SK-N-SH (cell line): ENCODE measurements at regions not wholly inside any gene's neighbourhood (a gene's known extent, or its start where the extent isn't known, plus 50 kb on each side); places are given as distances from the start of the nearest gene placed in this dataset.

Experiments used
- CTCF ChIA-PET: fragments of 300-600, 350-600 bp; formaldehyde crosslinking; extraction: SDS; loops from one replicate; lab custom pipeline; 2021; lab: Yijun Ruan, JAX
- POLR2A ChIA-PET: fragments of 350-600 bp; sonication (Branson Sonifier 250); formaldehyde crosslinking; extraction: SDS; loops from one replicate; lab custom pipeline; 2020; ENCODE audit warnings: antibody characterized with exemption, inconsistent platforms; lab: Yijun Ruan, JAX
- DNase-seq: peaks from one replicate; pipeline ENCODE4 v3.0.0; 2012
- H2AFZ ChIP-seq: fragments of 200-600 bp; sonication (generic); 2 replicates; pipeline ENCODE4 v1.8.1; 2016; ENCODE audit warnings: antibody characterized with exemption, mild to moderate bottlenecking, low read depth
- H3F3A ChIP-seq: fragments of 200-600 bp; sonication (generic); replicated peaks from 2 replicates; pipeline ENCODE3; 2016; ENCODE audit warnings: antibody characterized with exemption, mild to moderate bottlenecking; ENCODE audit not compliant: insufficient read depth
- H3K27ac ChIP-seq, 2 experiments: fragments of 200-500 bp in 1 of 2; fragments of 200-600 bp in 1 of 2; sonication (Bioruptor generic) in 1 of 2; sonication (generic), shearing (Covaris generic) in 1 of 2; 2 replicates each; pipeline versions ENCODE4 v1.5.1 to v1.6.1; 2014 to 2016; ENCODE audit warnings: low read depth in 2 of 2, inconsistent platforms in 1 of 2, low read length in 1 of 2, mild to moderate bottlenecking in 1 of 2, mixed read lengths in 1 of 2
- H3K27me3 ChIP-seq: fragments of 200-600 bp; sonication (generic), shearing (Covaris generic); 2 replicates; pipeline ENCODE4 v1.6.1; 2016; ENCODE audit warnings: mixed run types; ENCODE audit not compliant: insufficient read depth
- H3K36me3 ChIP-seq, 2 experiments: fragments of 200-500 bp in 1 of 2; fragments of 200-600 bp in 1 of 2; sonication (Bioruptor generic) in 1 of 2; sonication (generic) in 1 of 2; replicated peaks in 1 of 2; 2 replicates each; pipeline versions ENCODE3 to v1.5.1; 2014 to 2016; ENCODE audit warnings: low read length in 1 of 2, mild to moderate bottlenecking in 1 of 2; ENCODE audit not compliant: insufficient read depth in 2 of 2, control insufficient read depth in 1 of 2
- H3K4me1 ChIP-seq, 2 experiments: fragments of 200-500 bp in 1 of 2; fragments of 200-600 bp in 1 of 2; sonication (Bioruptor generic) in 1 of 2; sonication (generic), shearing (Covaris generic) in 1 of 2; 2 replicates each; pipeline versions ENCODE4 v1.5.1 to v1.6.1; 2014 to 2016; ENCODE audit warnings: low read depth in 1 of 2, low read length in 1 of 2, mixed run types in 1 of 2; ENCODE audit not compliant: insufficient read depth in 2 of 2, control insufficient read depth in 1 of 2
- H3K4me2 ChIP-seq: fragments of 200-600 bp; sonication (generic), shearing (Covaris generic); 2 replicates; pipeline ENCODE4 v1.6.1; 2017; ENCODE audit warnings: mixed run types
- H3K4me3 ChIP-seq, 2 experiments: fragments of 200-500 bp in 1 of 2; fragments of 200-600 bp in 1 of 2; sonication (Bioruptor generic) in 1 of 2; sonication (generic), shearing (Covaris generic) in 1 of 2; 2 replicates each; pipeline versions ENCODE4 v1.5.1 to v1.8.1; 2014 to 2016; ENCODE audit warnings: low read depth in 2 of 2, inconsistent platforms in 1 of 2, low read length in 1 of 2, mild to moderate bottlenecking in 1 of 2, mixed read lengths in 1 of 2, moderate library complexity in 1 of 2
- H3K79me2 ChIP-seq: fragments of 200-600 bp; sonication (generic); 2 replicates; pipeline ENCODE4 v1.8.1; 2017; ENCODE audit warnings: mild to moderate bottlenecking; ENCODE audit not compliant: insufficient read depth
- H3K9ac ChIP-seq: fragments of 200-600 bp; sonication (generic); 2 replicates; pipeline ENCODE4 v1.6.1; 2017; ENCODE audit warnings: mixed run types
- H3K9me2 ChIP-seq: fragments of 200-600 bp; sonication (generic); 2 replicates; pipeline ENCODE4 v1.6.1; 2017; ENCODE audit warnings: mixed run types
- H3K9me3 ChIP-seq: fragments of 200-600 bp; sonication (generic); 2 replicates; pipeline ENCODE4 v1.6.1; 2017; ENCODE audit warnings: mixed run types, mild to moderate bottlenecking, moderate library complexity
- H4K20me1 ChIP-seq: fragments of 200-600 bp; sonication (generic); 2 replicates; pipeline ENCODE4 v1.6.1; 2017; ENCODE audit warnings: mild to moderate bottlenecking, mixed run types; ENCODE audit not compliant: insufficient read depth
- CHD2 ChIP-seq: fragments of 150-350 bp; IDR thresholded peaks from 2 replicates; pipeline ENCODE4 v1.6.1; 2018; ENCODE audit warnings: low read length; ENCODE audit not compliant: partially characterized antibody
- ELF1 ChIP-seq: IDR thresholded peaks from 2 replicates; pipeline ENCODE4 v1.4.0; 2012
- EP300 ChIP-seq, 2 experiments: IDR thresholded peaks; 2 replicates each; pipeline versions ENCODE4 v1.4.0 to v1.6.1; 2012; ENCODE audit warnings: borderline replicate concordance in 1 of 2, low read depth in 1 of 2, low read length in 1 of 2
- FOSL2 ChIP-seq: IDR thresholded peaks from 2 replicates; pipeline ENCODE4 v1.4.0; 2012; ENCODE audit warnings: low read depth, mild to moderate bottlenecking, moderate library complexity, borderline replicate concordance
- GATA2 ChIP-seq: sonication (generic); formaldehyde crosslinking; IDR thresholded peaks from 2 replicates; pipeline ENCODE4 v1.5.0; 2020; ENCODE audit warnings: mild to moderate bottlenecking, missing genetic modification reagents
- IRF3 ChIP-seq: fragments of 150-350 bp; IDR thresholded peaks from 2 replicates; pipeline ENCODE4 v1.6.1; 2016; ENCODE audit warnings: mild to moderate bottlenecking, low read depth, low read length
- JUND ChIP-seq: IDR thresholded peaks from 2 replicates; pipeline ENCODE4 v1.4.0; 2012
- MAX ChIP-seq: IDR thresholded peaks from 2 replicates; pipeline ENCODE4 v1.4.0; 2012; ENCODE audit warnings: low read depth
- MEF2A ChIP-seq: IDR thresholded peaks from 2 replicates; pipeline ENCODE4 v1.4.0; 2012; ENCODE audit warnings: low read depth, borderline replicate concordance
- NFIC ChIP-seq: IDR thresholded peaks from 2 replicates; pipeline ENCODE4 v1.4.0; 2012; ENCODE audit warnings: borderline replicate concordance
- NRF1 ChIP-seq: IDR thresholded peaks from 2 replicates; pipeline ENCODE4 v1.6.1; 2012; ENCODE audit warnings: low read depth, mild to moderate bottlenecking, low read length
- RAD21 ChIP-seq: IDR thresholded peaks from 2 replicates; pipeline ENCODE4 v1.6.1; 2012; ENCODE audit warnings: mild to moderate bottlenecking, low read length
- RCOR1 ChIP-seq: fragments of 150-350 bp; IDR thresholded peaks from 2 replicates; pipeline ENCODE4 v1.6.1; 2017; ENCODE audit warnings: antibody characterized with exemption, low read length
- RFX5 ChIP-seq: IDR thresholded peaks from 2 replicates; pipeline ENCODE4 v1.6.1; 2012; ENCODE audit warnings: mild to moderate bottlenecking, improper control_type of control experiment, low read length
- RXRA ChIP-seq: IDR thresholded peaks from 2 replicates; pipeline ENCODE4 v1.4.0; 2012; ENCODE audit warnings: low read depth, mild to moderate bottlenecking, borderline replicate concordance
- SMC3 ChIP-seq: IDR thresholded peaks from 2 replicates; pipeline ENCODE4 v1.6.1; 2012; ENCODE audit warnings: low read depth, low read length, improper control_type of control experiment
- TAF1 ChIP-seq: IDR thresholded peaks from 2 replicates; pipeline ENCODE4 v1.6.1; 2012; ENCODE audit warnings: low read depth, mild to moderate bottlenecking, low read length, moderate library complexity, borderline replicate concordance
- TCF12 ChIP-seq: IDR thresholded peaks from 2 replicates; pipeline ENCODE4 v1.4.0; 2012
- USF1 ChIP-seq: IDR thresholded peaks from 2 replicates; pipeline ENCODE4 v1.4.0; 2012; ENCODE audit warnings: low read depth, borderline replicate concordance
- YY1 ChIP-seq: IDR thresholded peaks from 2 replicates; pipeline ENCODE4 v1.4.0; 2012; ENCODE audit warnings: low read depth, mild to moderate bottlenecking
- ZBTB33 ChIP-seq: IDR thresholded peaks from 2 replicates; pipeline ENCODE4 v1.4.0; 2012; ENCODE audit warnings: low read depth, borderline replicate concordance
- WGBS: methylation state at CpG from one replicate; pipeline ENCODE4 v1.1.6; 2017; ENCODE audit warnings: low lambda C conversion rate; 5-methylcytosine and 5-hydroxymethylcytosine counted together

- Histone ChIP-seq H2AFZ (no peak overlapping the region), H3K4me1 (no peaks in the 10 kb centered on the region), H4K20me1 (no peaks in the 10 kb centered on the region), H3K9me2 (no peaks in the 10 kb centered on the region), H3K27me3 (no peaks in the 10 kb centered on the region), H3K27ac (no peak overlapping the region), H3K36me3 (no peaks in the 10 kb centered on the region), H3K4me2 (no peak overlapping the region), H3K9me3 (no peaks in the 10 kb centered on the region), H3K9ac (no peak overlapping the region), H3F3A (no peaks in the 10 kb centered on the region), H3K79me2 (no peaks in the 10 kb centered on the region), H3K4me3 (no peak overlapping the region)
- ChIA-PET CTCF (no interaction called here), POLR2A (no interaction called here)
- DNase-seq = no peak
- no peak for TF ChIP-seq EP300 (IDR thresholded peaks at IDR 0.05; ENCODE audit: borderline replicate concordance in 1 of 2, low read depth in 1 of 2, low read length in 1 of 2)
- TF ChIP-seq RCOR1 = no peak
- no peak for TF ChIP-seq ZBTB33
- TF ChIP-seq SMC3 = no peak
- no peak for TF ChIP-seq RFX5
- TF ChIP-seq FOSL2 = no peak
- 60% methylated on average over 6 of the region's 6 CpGs for WGBS
Observed at GRCh38 chr13:73283636-73284035, 224.8 kb downstream of the KLF5 start.

- H3K9ac ChIP-seq = no peak overlapping the region
- no peak overlapping the region for H3K4me3 ChIP-seq
- WGBS = 26% methylated on average over 2 of the region's 2 CpGs
- no peaks in the 10 kb centered on the region for H3K4me1 ChIP-seq
- H3K36me3 ChIP-seq = no peaks in the 10 kb centered on the region
- no peak for DNase-seq
- no peaks in the 10 kb centered on the region for H4K20me1 ChIP-seq
- H3K4me2 ChIP-seq = no peak overlapping the region
- H3K79me2 ChIP-seq = no peaks in the 10 kb centered on the region
- H3K9me3 ChIP-seq = no peaks in the 10 kb centered on the region; the same call in 1 of the 2 replicates
- no peak overlapping the region for H2AFZ ChIP-seq
- H3K27ac ChIP-seq = no peak overlapping the region
- H3K27me3 ChIP-seq = no peaks in the 10 kb centered on the region
- ChIA-PET POLR2A (no interaction called here), CTCF (interaction anchor here (1.0 kb wide), 1 partner anchor 18 kb away, joined by 3 read pairs; no protein-coding TSS in a partner anchor)
- no peaks in the 10 kb centered on the region for H3K9me2 ChIP-seq
- H3F3A ChIP-seq = no peaks in the 10 kb centered on the region
- TF ChIP-seq RXRA (no peak), YY1 (no peak), JUND (no peak), NFIC (no peak), ZBTB33 (no peak), EP300 (IDR thresholded peaks at IDR 0.05; ENCODE audit: borderline replicate concordance in 1 of 2, low read depth in 1 of 2, low read length in 1 of 2) (no peak), TCF12 (no peak), USF1 (no peak), RAD21 (no peak), IRF3 (no peak), GATA2 (CRISPR knock-in tag) (no peak), NRF1 (no peak), CHD2 (no peak), MAX (no peak), RFX5 (no peak), MEF2A (no peak), TAF1 (no peak), ELF1 (no peak)
Observed at GRCh38 chr13:73281746-73282145, 222.9 kb downstream of the KLF5 start.
